Thyroid gland (tissue), 4 donors: ENCODE measurements at regions not wholly inside any gene's neighbourhood (a gene's known extent, or its start where the extent isn't known, plus 50 kb on each side); places are given as distances from the start of the nearest gene placed in this dataset.

Source experiments
- CTCF ChIP-seq, 6 experiments: fragments of 200-600 bp in 3 of 6; fragments of 450-650 bp in 3 of 6; sonication (generic) in 3 of 6; IDR thresholded peaks; one replicate each; pipeline ENCODE4 v1.5.1; 2016 to 2019; ENCODE audit warnings: antibody characterized with exemption in 6 of 6, mild to moderate bottlenecking in 2 of 6, inconsistent platforms in 1 of 6, moderate library complexity in 1 of 6
- POLR2A ChIP-seq, 2 donors: fragments of 450-650 bp; IDR thresholded peaks; one replicate each; pipeline ENCODE4 v1.6.1; 2017; ENCODE audit warnings: antibody characterized with exemption in 2 of 2, mild to moderate bottlenecking in 2 of 2, moderate library complexity in 1 of 2

GRCh38 chr12:11593013-11593412 lies 56.5 kb upstream of the ETV6 start:
- TF ChIP-seq CTCF (IDR thresholded peaks at IDR 0.05) (no peak), POLR2A (IDR thresholded peaks at IDR 0.05) (no peak)
